ENCODE measurements at regions not wholly inside any gene's neighbourhood (a gene's known extent, or its start where the extent isn't known, plus 50 kb on each side); places are given as distances from the start of the nearest gene placed in this dataset.

GRCh38 chr20:57114290-57115005 lies 152.0 kb downstream of the BMP7 start:
- TF ChIP-seq CTCF (IDR thresholded peaks at IDR 0.05 in 2 of 3, conservative IDR thresholded peaks at IDR 0.05 in 1 of 3; ENCODE audit: control insufficient read depth in 2 of 3, extremely low read depth in 1 of 3, insufficient read depth in 1 of 3, low read depth in 3 of 3, low read length in 3 of 3) (no peak), SMC3 (IDR thresholded peaks at IDR 0.05; ENCODE audit: borderline replicate concordance, low read length) (no peak), NFIC (IDR thresholded peaks at IDR 0.05; ENCODE audit: low read depth, low read length) (no peak), KDM1A (IDR thresholded peaks at IDR 0.05; ENCODE audit: borderline replicate concordance) (no peak), SRF (IDR thresholded peaks at IDR 0.05; ENCODE audit: low read depth in 2 of 2, low read length in 2 of 2) (no peak), RELB (IDR thresholded peaks at IDR 0.05; ENCODE audit: low read depth) (no peak), E4F1 (IDR thresholded peaks at IDR 0.05; ENCODE audit: borderline replicate concordance, partially characterized antibody) (no peak), CBX5 (IDR thresholded peaks at IDR 0.05; ENCODE audit: low read depth) (no peak), POLR2AphosphoS5 (IDR thresholded peaks at IDR 0.05; ENCODE audit: low read length) (no peak), NR2C2 (IDR thresholded peaks at IDR 0.05; ENCODE audit: borderline replicate concordance, control insufficient read depth, insufficient read length, low read depth) (no peak), POLR2A (IDR thresholded peaks at IDR 0.05; ENCODE audit: low read depth, low read length) (no peak), ZBTB33 (IDR thresholded peaks at IDR 0.05) (no peak)
